ENCODE measurements at regions not wholly inside any gene's neighbourhood (a gene's known extent, or its start where the extent isn't known, plus 50 kb on each side); places are given as distances from the start of the nearest gene placed in this dataset.

GRCh38 chr13:52975969-52976368, 52.6 kb upstream of the OLFM4 start:
- Histone ChIP-seq H3K27ac (no peak overlapping the region), H3K4me3 (no peak overlapping the region)

DNA sequence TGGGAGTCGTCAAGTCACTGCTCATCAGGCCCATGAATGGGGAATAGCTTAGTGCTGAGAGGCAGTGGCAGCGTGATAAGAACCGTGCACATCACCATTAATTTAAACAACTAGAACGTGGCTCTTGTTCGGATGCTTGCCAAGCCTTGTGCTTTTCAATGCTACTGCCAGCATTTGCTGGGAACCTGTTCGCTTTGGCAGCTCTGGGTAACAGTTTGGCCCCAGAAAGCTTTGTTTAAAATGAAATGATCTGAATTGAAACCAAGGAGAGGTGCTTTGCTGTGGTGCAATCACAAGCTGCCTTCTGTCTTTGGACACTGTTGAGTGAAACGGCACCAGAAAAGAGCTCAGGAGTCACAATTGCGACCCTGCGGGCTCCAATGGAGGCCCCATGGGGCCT, 53.5 kb upstream of the OLFM4 start:
- H3K4me3 ChIP-seq: no peak overlapping the region
- no peak overlapping the region for H3K27ac ChIP-seq

DNA sequence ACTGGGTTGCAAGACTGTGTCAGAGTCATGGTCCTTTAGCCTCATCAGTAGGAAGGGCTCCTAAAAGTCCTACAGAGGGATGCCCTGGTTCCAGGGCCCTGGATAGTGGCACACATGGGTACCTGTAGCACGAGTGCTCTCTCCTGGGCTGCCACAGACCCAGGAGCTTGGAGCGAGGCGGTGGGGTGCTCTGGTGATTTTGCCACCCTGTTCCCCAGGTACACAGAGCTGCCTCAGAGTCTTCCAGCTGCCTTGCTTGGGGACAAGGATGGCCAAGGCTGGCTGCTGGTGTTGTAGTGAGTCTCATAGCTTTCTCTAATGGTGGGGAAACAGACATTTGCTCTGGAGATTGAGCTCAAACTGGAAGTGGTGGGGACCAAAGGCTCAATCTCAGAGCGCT, 53.9 kb upstream of the OLFM4 start:
- Histone ChIP-seq H3K4me3 (no peak overlapping the region), H3K27ac (no peak overlapping the region)

DNA sequence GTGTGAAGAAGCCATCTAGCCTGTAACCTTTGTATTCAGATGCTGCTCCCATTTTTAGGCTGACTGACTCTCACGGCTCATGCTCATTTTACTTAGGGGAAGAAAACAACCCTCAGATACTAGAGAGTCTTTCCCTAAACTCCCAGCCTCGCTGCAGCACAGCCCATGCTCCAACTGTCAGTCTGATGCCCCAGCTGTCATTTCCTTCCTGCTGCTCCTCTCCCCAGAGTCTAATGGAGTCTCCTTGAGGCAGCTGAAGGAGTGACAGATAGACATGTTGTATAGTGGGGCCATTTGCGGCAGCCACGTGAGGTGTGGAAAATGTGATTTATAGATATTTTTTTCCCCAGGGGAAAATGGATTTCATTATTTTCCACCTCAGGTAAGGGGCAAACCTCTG, 59.2 kb upstream of the OLFM4 start:
- H3K27ac ChIP-seq: no peak overlapping the region
- H3K4me3 ChIP-seq: no peak overlapping the region

DNA sequence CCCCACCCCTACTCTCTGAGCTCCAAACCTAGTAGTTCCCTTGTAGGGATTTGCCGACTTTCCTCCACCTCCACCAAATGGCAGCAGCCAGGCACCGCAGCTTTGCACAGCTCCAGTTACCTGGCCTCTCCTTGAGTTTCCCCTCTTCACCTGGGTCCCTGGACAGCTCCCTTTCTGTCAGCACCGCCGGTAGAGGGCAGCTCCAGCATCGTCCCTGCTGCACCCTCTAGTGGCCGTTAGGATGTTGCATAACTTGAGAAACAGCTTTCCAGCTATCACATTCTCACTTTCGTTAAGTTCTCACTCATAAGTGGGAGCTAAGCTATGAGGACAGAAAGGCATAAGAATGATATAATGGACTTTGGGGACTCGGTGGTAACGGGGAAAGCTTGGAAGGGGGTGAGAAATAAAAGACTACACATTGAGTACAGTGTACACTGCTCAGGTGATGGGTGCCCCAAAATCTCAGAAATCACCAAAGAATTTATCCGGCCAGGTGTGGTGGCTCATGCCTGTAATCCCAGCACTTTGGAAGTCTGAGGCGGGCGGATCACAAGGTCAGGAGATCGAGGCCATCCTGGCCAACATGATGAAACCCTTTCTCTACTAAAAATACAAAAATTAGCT, 60.4 kb upstream of the OLFM4 start:
- no peak overlapping the region for H3K4me3 ChIP-seq
- H3K27ac ChIP-seq: no peak overlapping the region

DNA sequence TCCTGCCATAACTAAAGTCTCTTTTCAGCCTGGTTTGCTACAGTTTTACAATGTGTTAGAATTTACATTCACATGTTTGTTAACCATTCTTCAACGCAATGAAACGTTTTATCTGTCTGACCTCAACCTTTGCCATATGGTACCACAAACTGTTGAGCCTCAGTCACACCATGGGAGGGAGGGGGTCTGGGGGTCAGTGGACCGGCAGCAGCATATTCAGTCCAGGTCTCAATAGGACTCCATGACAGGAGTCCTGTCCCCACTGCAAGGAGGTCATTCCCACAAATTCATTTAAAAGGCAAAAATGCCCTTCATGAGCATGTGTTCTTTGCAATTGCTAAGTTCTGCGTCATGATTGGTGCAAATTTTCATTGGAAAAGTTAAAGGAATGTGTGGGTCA, 66.6 kb upstream of the OLFM4 start:
- H3K4me3 ChIP-seq: no peak overlapping the region
- H3K27ac ChIP-seq: no peak overlapping the region

DNA sequence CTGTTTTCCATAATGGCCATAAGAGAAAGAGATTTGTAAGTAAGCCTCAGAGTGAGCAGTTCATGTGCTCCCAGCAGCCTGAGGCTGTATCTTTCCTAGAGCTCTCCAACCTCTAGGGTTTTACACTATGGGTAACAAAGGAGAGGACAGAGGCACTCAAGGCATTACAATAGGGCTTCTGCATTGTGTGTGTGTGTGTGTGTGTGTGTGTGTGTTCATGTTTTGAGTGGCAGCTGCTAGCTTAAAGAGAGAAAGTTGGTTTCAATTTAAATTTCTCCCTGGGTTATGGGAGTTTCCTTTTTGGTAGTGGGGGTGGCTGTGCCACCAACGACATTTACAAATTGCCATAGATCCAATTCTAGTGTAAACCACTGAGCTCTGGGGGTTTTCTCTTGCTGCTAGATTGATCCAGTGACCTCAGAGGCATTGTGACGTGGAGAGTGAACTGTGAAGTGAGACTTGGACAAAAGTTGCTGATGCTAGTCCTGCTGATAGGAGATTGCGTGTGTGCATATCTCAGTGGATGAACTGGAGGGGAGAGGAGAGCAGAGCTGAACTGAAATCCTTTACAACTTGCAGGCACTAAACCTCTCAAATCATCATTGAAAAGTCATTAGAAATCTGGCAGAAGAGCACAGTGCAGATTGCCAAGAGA, 67.2 kb upstream of the OLFM4 start:
- Histone ChIP-seq H3K27ac (no peak overlapping the region), H3K4me3 (no peak overlapping the region)

- Histone ChIP-seq H3K4me3 (no peak overlapping the region), H3K27ac (no peak overlapping the region)
These were observed 73.1 kb upstream of the OLFM4 start for GRCh38 chr13:52955472-52955874.

DNA sequence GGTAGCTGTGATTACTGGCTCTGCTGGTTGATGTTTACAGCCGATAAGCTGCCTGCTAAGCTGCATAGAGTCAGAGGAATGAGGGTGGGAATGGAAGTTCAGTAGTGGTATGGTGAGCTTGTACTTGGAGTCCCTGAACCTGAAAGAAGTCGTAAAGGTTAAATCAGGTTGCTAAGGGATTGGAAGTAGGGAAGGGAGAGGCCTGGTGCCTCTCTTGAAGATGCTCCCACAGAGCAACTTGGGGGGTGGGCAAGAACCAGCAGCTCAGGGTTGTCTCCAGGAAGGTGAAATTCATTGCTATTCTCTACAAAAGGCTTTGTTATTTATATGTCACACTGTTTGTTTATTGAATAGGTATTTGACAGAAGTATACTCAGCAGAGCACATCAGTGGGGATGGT, 73.8 kb upstream of the OLFM4 start:
- Histone ChIP-seq H3K27ac (no peak overlapping the region), H3K4me3 (no peak overlapping the region)

- Histone ChIP-seq H3K4me3 (no peak overlapping the region), H3K27ac (no peak overlapping the region)
These were observed 78.1 kb upstream of the OLFM4 start for GRCh38 chr13:52950436-52950956.

- Histone ChIP-seq H3K27ac (no peak overlapping the region), H3K4me3 (no peak overlapping the region)
These were observed 78.9 kb upstream of the OLFM4 start for GRCh38 chr13:52949742-52950141.

GRCh38 chr13:52949044-52949443, 79.6 kb upstream of the OLFM4 start:
- Histone ChIP-seq H3K27ac (no peak overlapping the region), H3K4me3 (no peak overlapping the region)

- Histone ChIP-seq H3K27ac (peak overlapping the region in 1 of 21 experiments; percentile 69), H3K4me3 (no peak overlapping the region)
These were observed 80.7 kb upstream of the OLFM4 start for GRCh38 chr13:52947921-52948373.

GRCh38 chr13:52945348-52945747, 83.3 kb upstream of the OLFM4 start:
- H3K27ac ChIP-seq: no peak overlapping the region

DNA sequence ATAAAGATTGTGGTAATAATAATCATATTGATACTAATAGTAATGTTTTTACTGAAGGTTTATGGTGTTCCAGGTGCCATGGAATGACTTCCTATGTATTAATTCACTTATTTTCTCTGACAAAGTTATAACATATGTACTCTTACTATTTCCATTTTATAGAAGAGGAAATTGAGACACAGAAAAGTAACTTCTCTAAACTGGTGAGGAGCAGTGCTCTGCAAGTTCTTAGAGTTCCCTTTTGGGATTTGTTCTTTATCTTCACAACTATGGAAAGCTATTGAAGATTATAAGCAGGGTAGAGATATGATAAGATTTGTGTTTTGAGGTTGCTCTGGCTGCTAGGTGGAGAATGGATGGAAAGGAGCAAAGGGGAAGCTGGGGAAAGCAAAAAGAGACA, 83.9 kb upstream of the OLFM4 start:
- Histone ChIP-seq H3K4me3 (no peak overlapping the region), H3K27ac (no peak overlapping the region)

More at GRCh38 chr13:52945348-52945747, 83.3 kb upstream of the OLFM4 start:
- no peak overlapping the region for H3K4me3 ChIP-seq

GRCh38 chr13:52938065-52938464, 89.6 kb upstream of the PCDH8 start:
- Histone ChIP-seq H3K27ac (no peak overlapping the region), H3K4me3 (no peak overlapping the region)

- H3K27ac ChIP-seq: no peak overlapping the region
- no peak overlapping the region for H3K4me3 ChIP-seq
These were observed 88.4 kb upstream of the PCDH8 start for GRCh38 chr13:52936806-52937205.

DNA sequence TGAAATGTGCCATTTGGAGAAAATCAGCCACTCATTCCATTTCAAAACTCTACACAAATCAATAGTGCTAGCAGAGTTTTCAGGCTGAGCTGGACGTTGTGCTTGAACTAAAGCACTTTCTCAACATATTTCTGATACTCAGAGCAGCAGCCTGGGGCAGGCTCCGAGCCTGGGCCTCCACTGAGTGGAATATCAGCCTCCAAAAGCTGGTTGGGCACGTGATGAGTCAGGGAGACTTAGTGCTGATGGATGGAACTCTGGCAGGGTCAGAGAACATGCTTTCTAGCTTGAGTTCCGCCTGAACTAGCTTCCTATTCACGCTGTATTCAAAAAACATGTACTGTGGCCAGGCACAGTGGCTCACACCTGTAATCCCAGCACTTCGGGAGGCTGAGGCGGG, 85.8 kb upstream of the PCDH8 start:
- Histone ChIP-seq H3K4me3 (no peak overlapping the region), H3K27ac (no peak overlapping the region)

GRCh38 chr13:52933547-52934210, 85.2 kb upstream of the PCDH8 start:
- Histone ChIP-seq H3K27ac (no peak overlapping the region), H3K4me3 (no peak overlapping the region)

DNA sequence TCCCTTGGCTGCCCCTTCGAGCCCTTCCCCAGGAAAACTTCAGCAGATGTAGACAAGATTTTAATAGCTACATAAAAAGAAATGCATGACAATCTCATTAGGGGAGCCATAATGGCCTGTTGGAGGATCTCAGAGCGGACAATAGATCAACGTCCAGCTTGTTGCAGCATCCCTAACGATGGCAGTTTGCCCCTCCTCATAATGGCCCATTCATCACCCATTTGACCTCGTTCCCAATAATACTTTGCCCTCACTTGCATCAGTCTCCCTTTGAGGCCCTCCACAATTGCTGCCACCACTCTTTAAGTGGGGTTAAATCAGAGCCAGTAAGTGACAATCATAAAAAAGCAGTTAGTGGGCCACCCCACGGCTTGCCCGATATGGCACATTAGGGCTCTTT, 84.7 kb upstream of the PCDH8 start:
- Histone ChIP-seq H3K4me3 (no peak overlapping the region), H3K27ac (no peak overlapping the region)

DNA sequence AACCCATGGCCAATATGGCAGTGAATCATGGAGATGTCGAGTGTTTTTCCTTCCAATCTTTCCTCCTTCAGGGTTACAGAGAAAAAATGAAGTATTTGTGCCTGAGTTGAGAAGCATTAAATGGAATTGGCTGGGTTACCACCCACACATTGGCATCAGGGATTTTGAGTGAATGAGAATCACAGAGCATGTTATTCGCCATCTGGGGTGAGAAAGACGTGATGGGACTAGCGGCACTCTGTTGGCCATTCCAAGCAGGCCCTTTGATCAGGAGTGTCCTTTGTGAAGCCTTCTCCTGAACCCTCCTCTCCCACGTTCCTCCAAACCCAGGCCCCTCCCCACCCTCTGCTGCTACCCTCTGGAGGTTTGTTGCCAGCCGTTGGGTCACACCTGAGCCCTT, 84.2 kb upstream of the PCDH8 start:
- H3K4me3 ChIP-seq: no peak overlapping the region
- no peak overlapping the region for H3K27ac ChIP-seq

Measured in skin epidermis (tissue), 12 donors.